ENCODE measurements at regions not wholly inside any gene's neighbourhood (a gene's known extent, or its start where the extent isn't known, plus 50 kb on each side); places are given as distances from the start of the nearest gene placed in this dataset.

- DNase-seq: peak; percentile 28
Observed at GRCh38 chr2:42969231-42970150, 177.1 kb upstream of the HAAO start.

- DNase-seq: peak; percentile 94
Observed at GRCh38 chr2:42967959-42968674, 175.7 kb upstream of the HAAO start.

GRCh38 chr2:42965910-42966309, 173.5 kb upstream of the HAAO start:
- DNase-seq: no peak

GRCh38 chr2:42965196-42965595, 172.8 kb upstream of the HAAO start:
- DNase-seq: peak; percentile 5

GRCh38 chr2:42964439-42965083, 172.2 kb upstream of the HAAO start:
- peak; percentile 92 for DNase-seq

GRCh38 chr2:42963452-42964068, 171.2 kb upstream of the HAAO start:
- DNase-seq: peak; percentile 23

- peak; percentile 78 for DNase-seq
Observed at GRCh38 chr2:42962508-42962953, 170.1 kb upstream of the HAAO start.

- no peak for DNase-seq
Observed at GRCh38 chr2:42961961-42962360, 169.6 kb upstream of the HAAO start.

- DNase-seq: peak; percentile 85
Observed at GRCh38 chr2:42961385-42961811, 169.0 kb upstream of the HAAO start.

- DNase-seq: peak; percentile 64
Observed at GRCh38 chr2:42960842-42961180, 168.4 kb upstream of the HAAO start.

- peak; percentile 43 for DNase-seq
Observed at GRCh38 chr2:42960002-42960841, 167.8 kb upstream of the HAAO start.

- peak; percentile 84 for DNase-seq
Observed at GRCh38 chr2:42959234-42960001, 167.0 kb upstream of the HAAO start.

GRCh38 chr2:42958741-42959233, 166.4 kb upstream of the HAAO start:
- no peak for DNase-seq

- DNase-seq: peak; percentile 66
Observed at GRCh38 chr2:42957861-42958301, 165.5 kb upstream of the HAAO start.

- no peak for DNase-seq
Observed at GRCh38 chr2:42957109-42957860, 164.9 kb upstream of the HAAO start.

- DNase-seq: peak; percentile 53
Observed at GRCh38 chr2:42954227-42954962, 162.0 kb upstream of the HAAO start.

GRCh38 chr2:42953216-42953615, 160.8 kb upstream of the HAAO start:
- DNase-seq: no peak

GRCh38 chr2:42951263-42951938, 159.0 kb upstream of the HAAO start:
- peak; percentile 56 for DNase-seq

- DNase-seq: no peak
Observed at GRCh38 chr2:42949125-42949524, 156.7 kb upstream of the HAAO start.
